Hypothalamus (tissue), 51 donors: ENCODE measurements at regions not wholly inside any gene's neighbourhood (a gene's known extent, or its start where the extent isn't known, plus 50 kb on each side); places are given as distances from the start of the nearest gene placed in this dataset.
"Not testable (repeated sequence)": the region's sequence is repeated elsewhere in the genome, so short reads cannot be mapped to it uniquely, and the experiment has no call there.

Source experiments
- DNase-seq, 51 donors: peaks; one replicate each; lab custom pipeline; 2025; lab: John Stamatoyannopoulos, UW

DNA sequence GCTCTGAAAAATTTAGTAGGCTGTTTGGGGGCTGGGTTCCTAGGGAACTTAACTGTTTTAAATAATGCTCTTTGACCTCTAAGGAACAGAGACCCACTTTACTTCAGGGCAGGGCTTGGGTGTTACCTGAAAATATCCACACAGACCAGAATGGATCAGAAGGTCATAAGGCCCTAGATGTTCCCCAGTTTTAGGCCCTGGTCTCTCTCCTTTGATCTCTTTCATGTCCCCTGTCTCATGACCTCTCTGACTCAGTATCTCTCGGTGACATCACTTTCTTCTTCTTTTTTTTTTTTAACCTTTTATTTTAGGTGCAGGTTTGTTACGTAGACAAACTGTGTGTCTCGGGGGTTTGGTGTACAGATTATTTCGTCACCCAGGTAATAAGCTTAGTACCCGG is 272.1 kb upstream of the SGK1 start:
- DNase-seq = no peak

DNA sequence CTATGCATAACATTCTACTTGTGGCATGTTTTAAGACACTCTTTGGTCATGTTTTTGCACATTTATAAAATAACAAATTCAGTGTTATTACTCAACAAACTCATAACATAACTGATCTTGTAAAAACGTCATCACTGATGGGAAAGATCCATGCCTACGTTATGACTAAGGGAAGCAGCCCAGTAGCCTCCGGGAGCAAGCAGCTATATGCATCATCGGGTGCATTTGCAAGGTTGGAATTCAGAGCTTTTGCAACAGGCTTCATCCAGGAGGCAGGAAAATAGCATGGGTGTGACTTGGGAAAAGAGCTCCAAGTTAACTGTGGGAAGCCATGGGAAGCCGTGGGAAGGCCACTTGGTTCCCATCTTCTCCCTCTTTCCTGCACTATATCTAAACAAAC is 271.6 kb upstream of the SGK1 start:
- no peak for DNase-seq

DNA sequence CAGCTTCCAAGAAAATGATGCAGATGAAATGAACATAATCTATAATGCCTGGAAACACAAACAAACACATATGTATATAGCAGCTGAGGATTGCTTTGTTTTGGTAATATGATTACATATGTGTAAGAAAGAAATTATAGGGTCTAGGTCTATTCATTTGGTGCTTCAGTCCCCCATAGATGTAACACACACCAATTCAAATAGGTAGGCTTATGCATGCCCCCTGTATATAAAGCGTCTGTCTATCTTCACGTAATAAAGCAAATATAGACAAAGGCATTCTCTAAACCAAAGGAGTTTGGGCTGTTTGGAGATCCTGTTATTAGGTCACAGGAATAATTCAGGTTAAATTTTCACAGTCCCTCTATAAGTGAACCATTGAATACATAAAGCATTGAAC is 270.4 kb upstream of the SGK1 start:
- no peak for DNase-seq

DNA sequence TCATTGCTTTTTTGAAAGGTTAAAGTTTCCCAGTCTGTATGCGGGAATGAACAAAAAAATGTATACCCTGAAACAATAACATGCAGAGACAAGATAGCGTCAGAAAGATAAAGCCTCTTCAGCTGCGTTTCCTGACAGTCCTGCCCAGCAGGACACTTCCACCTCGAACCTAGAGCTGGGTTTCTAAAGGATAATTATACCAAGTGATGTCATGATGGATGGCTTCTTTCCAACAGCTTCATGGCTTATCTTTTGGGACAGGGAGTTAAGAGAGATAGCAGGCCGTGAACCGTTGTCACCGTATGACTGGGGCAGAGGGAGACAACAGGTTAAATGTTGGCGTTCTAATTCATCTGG is 267.6 kb upstream of the SGK1 start:
- no peak for DNase-seq

DNA sequence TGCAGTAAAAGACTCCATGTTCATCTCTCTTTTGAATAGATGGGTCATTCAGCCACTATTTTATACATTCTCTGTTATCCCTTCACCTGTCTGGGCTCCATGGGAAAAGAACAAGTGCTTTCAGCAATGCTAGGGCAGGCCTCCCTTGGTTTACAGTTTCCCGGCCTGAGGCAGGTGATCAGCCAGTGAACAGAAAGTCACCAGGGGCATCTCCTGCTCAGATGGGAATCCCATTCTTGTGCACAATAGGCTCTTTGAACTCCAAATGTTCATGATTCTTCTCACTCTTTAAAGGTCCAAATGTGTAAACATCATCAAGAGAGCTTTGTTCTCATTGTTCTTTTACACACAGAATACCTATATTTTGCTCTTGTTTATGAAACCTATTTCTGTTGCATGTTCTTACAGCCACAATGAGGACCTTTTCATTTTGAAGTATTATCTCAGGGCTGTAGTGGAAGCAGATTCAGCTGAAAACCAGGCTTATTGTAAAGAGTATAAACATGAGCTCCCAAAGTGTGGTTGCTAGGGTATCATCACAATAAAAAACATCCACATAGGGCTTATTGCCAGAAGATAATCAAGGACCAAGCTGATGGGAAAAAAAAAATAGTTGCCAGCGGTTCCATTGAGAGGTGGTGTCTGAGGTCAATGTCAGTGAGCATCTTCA is 267.1 kb upstream of the SGK1 start:
- peak in 1 of 51 donors; percentile 37 for DNase-seq

DNA sequence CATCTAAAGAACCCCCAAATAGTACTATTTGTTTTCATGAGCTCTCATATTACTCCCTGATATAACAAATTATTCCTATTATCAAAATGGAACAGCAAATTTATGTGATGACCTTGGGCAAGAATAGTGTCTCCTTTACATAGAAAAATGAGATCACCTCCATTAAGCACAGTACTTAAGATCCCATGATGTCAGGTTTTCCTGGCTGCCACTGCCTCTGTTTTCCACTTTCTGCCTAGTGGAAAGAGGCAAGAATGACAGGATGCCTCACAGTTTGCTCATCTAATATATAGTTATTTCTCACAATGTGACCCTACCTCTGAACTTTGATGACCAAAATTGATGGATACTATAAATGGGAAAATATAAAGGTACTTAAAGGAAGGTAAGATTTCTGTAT is 260.1 kb upstream of the SGK1 start:
- no peak for DNase-seq

DNA sequence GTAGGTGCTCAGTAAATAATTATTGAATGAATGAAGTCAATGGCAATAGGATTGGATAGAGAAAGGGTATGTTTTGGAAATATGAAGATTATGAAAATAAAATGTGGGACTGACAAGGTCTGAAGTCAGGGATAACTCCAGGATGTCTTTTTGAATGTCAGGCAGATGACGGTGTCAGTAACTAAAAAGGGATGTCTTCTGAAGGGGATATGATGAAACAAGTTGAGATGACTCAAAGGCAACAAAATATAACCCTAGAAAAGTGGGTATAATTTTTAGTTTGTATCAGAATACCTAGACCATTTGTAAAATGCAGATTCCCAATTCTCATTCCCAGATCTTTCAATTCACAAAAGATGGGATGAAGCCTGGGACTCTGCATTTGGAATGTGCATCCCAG is 257.3 kb upstream of the SGK1 start:
- no peak for DNase-seq

DNA sequence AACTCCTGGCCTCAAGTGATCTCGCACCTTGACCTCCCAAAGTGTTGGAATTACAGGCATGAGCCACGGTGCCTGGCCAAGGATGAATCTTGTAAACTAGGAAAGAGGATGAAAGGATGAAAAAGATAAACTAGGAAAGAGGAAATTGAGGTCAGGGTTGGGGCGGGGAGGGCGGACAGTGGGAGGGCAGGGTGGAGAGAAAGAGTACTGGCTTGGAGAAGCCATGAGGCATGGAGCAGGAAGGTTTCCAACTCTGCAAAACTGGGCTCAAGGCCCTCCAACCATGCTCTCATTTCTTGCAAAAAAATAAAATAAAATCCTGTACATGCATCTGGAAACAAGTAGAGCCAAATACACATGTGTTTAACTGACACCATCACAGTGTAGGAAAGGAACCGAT is 256.6 kb upstream of the SGK1 start:
- no peak for DNase-seq

DNA sequence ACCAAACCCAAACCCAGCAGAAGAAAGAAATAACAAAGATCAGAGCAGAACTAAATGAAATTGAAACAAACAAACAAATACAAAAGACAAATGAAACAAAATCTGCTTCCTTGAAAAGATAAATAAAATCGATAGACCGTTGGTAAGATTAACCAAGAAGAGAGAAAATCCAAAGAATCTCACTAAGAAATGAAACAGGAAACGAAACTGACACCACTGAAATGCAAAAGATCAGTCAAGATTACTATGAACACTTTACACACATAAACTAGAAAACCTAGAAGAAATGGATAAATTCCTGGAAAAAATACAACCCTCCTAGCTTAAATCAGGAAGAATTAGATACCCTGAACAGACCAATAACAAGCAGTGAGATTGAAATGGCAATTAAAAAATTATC is 252.1 kb upstream of the SGK1 start:
- not testable (repeated sequence) for DNase-seq

DNA sequence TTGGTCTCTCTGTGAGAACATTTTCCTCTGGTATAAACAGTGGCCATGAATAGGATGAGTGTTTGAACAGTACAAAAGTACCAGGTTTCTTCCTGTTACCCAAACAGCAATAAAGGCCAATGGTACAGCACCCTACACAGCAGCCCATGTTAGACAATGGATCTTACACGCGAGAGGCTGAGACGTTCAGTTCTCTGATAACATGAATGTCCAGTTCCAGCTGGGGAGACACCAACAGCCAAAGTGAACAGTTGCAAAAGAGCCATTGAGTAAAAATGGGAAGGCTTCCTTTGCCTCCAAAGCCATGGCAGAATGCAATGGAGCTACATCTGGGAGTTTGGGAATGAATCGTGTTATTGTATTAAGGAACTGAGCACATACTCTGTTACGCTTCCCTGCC is 246.8 kb upstream of the SGK1 start:
- peak in 41 of 51 donors; percentile 7 to 93 (median 60) for DNase-seq

DNA sequence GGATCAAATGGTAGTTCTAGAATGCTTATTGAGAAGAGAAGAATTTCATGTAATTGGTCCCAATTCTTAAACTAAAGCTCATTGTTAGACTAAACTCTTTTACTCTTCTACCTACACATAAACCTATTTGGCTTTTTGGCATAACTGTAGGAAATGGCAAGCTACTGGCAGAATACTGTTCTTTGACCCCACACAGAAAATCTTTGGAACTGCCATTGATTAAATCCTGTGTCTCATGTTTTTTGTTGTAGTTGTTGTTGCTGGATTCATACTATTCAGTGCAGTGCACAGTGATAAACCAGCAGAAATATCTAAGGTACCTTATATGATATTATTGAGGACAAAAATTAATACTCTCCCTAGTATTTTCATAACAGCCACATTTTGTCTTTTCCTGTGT is 242.1 kb upstream of the SGK1 start:
- no peak for DNase-seq

DNA sequence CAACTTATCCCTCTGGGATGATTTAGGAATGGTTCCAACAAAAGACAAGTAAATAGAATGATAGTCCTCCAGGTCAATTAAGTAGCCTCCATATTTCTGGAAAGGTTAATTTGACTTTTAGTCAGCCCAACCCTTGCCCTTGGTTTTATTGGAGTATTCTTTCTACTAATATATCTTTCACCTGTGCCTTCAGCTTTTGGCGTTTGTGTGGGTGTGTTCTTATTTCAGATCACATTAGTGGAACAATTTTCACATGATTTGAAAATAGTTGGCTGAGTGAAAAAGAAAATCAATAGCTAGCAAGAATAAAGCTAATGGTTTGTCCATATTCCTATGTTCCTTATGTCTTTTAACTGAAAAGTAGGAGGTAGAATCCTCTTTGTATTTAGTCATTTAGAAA is 239.6 kb upstream of the SGK1 start:
- no peak for DNase-seq

DNA sequence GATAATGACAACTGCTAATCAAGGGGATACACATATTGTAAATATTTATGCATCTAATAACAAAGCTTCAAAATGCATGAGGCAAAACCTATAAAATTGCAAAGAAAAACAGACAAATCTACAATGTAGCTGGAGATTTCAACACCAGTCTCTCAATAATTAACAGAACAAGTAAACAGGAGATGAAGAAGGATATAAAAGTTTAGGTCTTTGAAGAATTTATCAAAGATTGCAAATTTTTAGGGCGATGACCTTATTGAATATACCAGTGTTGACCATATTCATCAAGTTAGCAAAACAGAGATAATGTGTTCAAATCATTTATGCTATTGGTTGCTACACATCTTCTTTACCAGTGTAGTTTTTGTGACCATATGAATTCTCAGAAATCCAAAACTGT is 237.8 kb upstream of the SGK1 start:
- no peak for DNase-seq

DNA sequence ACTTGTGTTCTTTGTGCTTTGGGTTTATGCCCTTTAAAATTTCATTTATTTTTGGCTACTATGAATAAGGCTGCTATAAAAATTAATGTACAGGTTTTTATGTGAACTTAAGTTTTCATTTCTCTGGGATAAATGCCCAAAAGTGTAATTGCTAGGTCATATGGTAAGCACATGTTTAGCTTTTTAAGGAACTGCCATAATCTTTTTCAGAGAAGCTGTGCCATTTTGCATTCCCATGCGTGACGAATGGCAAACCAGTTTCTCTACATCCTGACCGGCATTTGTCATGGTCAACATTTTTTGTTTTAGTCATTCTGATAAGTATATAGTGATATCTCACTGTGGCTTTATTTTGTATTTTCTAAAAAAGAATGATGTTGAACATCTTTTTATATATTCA is 236.0 kb upstream of the SGK1 start:
- DNase-seq = no peak

DNA sequence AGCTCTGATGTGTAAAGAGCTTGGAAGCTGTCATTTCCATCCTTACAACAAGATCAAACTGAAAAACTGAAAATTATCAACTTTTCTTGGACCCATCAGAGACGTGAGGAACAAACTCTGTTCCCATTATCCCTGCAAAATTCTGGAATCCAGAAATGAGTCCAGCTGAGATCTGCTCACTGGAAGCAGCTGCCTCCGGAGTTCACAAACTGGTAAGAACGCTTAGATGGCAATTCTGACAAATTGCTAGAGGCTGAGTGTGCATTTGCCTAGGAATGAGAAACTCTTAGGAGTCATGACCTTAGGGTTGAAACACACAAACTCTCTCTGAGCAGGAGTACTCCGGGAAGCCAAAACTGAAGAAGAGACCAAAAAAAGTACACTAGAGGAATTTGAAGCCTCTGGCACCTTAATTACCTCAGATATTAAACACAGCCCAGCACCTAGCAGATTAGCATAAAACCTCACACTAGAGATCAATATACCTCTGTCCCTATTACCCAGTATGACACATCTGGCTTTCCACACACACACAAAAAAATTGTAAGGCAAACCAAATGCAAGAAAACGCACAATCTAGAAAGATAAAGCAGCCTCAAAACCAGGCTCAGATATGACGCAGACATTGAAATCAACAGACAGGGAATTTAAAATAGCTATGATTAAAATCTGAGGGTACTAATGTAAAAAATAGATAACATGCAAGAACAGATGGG is 233.5 kb upstream of the SGK1 start:
- DNase-seq = peak in 2 of 51 donors; percentile 17 to 26

DNA sequence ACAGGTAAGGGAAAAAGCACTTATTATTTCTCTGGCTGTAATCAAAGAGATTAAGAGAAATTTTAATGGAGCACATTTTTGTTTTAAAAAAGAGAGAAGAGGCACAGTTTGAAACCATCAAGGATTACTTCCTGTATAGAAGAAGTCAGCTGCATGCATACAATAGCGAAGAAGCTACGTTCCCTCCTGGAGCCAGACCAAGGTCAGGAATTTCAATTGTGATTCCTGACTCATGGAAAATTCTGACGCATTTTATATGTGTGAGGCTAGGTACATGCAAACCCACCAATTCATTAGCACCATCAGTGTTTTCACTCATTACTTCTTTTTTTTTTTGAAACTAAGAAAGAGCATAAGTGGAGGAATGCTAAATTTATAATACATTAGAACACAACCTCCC is 232.7 kb upstream of the SGK1 start:
- DNase-seq = no peak

DNA sequence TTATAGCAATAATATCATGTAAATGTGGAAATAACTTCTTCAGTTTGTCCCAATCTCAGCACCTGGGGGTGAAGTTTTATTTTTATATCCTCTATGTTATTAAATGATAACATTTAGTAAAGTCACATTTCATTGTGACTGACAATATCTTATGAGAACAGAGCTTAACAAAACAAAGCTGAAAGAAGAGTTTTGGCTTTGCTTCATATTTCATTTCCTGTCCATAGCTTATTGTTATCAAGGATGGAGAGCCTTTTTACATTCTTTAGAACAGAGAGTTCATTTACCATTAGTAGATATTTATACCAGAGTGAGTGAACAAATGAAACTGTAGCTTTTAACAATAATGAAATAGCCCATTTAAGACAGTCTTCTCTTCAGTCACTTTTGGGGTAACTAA is 231.9 kb upstream of the SGK1 start:
- no peak for DNase-seq

DNA sequence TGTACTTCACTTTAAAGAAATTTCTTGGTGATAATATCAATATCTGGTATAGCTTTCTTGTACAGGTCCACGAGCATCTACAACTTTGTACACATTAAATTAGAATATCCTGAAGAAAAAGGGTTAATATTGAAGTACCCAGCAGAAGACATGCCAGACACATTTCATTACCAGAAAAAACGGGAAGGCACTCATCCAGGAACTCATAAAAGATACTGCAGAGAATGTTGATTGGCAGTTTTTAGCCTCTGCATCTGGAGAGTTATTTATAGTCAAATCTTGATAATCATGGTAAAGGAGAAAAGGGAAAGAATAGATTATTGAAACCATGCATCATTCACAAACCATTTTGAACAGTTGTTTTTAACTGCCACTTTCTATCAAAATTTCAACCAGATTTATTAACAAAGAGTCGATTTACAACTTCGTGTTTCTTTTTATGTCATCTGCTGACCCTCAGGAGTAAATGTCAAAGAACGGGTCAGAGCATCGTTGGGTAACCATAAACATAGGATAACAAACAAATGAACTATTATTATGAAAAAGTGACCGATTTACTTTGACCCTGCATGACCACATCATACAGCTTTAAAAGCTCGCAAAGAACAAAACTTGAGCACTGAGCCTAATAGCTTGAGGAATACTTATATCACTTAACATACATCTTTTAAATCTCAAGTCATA is 229.2 kb upstream of the SGK1 start:
- DNase-seq = no peak

DNA sequence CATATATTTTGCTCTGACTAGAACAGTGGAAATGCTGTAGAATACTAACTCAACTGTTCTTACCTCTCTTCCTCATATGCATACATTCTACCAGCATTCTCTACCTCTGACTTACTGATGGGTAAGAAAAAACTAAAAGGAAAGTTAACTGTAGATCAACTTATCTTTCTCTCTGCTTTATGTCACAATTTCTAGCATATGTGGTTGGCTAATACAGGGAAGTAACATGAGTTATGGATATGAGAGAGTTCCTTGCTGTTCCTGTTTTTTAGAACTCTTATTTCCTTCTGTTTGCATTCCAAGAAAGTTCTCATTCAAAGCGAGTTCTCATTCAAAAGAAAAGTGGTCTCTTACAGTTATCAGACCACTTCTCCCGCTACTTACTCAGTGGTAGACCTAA is 226.8 kb upstream of the SGK1 start:
- DNase-seq = no peak

DNA sequence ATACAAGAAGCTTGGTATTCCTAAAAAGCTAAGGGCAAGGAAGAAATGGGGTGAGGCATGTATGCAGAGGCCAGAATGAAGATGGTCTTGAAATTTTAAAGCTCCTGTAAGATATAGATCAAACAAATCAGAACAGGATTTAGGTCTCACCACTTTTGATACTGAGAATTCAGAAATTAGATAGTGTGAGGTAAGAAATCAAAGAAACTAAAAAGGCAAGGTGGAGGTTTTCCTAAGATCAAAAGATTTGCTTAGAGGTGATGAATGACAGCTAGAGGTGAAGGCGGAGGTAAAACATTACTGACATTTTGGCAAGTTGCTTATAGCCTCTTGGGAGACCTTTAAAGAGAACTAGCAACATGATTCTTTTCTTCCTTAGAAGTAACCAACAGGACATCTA is 225.2 kb upstream of the SGK1 start:
- DNase-seq = no peak

DNA sequence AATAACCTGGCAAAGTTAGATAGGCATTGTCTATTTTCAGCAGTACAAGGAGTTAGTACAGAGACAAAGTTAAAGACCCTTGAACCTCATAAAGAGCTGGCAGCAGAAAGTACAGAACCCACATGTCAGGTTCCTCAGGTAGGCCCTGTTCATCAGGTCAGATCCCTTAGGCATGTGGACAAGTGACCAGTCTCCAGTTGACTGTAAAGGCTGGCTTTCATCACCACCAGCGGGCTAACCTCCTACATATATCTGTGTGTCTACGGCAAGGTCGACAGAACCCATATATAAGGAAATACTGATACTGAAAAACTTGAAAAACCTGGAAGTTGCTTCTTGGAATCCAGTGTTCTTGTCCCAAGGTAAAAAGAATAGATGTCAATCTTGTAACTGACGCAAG is 223.1 kb upstream of the SGK1 start:
- DNase-seq = no peak

DNA sequence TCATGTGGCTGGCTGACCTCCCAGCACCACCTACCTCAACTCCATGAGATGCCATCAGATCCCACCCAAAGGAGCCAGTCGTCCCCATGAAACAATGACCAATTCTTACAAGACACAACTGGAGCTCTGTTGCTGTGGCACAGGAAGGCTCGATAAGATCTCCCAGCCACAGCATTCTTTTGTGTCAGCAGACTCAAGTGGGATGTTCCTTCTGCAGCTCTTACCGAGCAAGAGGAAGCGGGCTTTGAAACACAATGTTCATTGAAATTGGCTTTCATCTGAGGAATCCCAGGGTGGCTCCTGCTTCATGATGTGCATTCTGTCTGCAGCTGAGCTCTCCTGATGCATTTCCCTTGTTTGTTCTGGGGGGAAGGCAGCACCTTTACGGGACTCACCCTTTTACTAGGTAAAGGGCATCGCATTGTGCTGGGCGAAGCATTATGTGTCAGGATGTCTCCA is 222.0 kb upstream of the SGK1 start:
- peak in 23 of 51 donors; percentile 4 to 61 (median 26) for DNase-seq
